ENCODE measurements at regions not wholly inside any gene's neighbourhood (a gene's known extent, or its start where the extent isn't known, plus 50 kb on each side); places are given as distances from the start of the nearest gene placed in this dataset.

DNA sequence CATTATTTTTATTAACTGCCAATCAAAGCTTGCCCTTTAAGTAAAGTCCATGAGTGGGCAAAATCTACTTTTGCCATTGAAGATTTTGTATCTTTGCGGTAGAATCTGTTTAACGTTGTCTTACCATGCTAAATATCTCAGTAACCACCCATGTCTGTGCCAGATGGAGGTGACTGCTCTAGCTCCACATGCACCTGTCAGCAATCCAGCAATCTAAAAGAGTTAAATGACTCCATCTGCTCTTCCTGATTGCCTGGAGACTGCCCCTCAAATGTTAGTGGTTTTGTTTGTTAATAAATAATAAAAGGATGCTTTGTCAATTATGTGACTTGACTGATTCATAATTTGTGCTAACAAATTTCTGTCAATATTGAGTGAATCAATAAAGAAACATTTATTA is 141.7 kb downstream of the RBM43 start:
- TF ChIP-seq POLR2A (IDR thresholded peaks at IDR 0.05; ENCODE audit: extremely low read depth, insufficient read length) (no peak), MYC (IDR thresholded peaks at IDR 0.05; ENCODE audit: low read depth, low read length) (no peak)
- TF ChIP-seq, protein P1, sequence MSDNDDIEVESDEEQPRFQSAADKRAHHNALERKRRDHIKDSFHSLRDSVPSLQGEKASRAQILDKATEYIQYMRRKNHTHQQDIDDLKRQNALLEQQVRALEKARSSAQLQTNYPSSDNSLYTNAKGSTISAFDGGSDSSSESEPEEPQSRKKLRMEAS (IDR thresholded peaks at IDR 0.05; ENCODE audit: low read depth, low read length): no peak
- TF ChIP-seq, protein P2, sequence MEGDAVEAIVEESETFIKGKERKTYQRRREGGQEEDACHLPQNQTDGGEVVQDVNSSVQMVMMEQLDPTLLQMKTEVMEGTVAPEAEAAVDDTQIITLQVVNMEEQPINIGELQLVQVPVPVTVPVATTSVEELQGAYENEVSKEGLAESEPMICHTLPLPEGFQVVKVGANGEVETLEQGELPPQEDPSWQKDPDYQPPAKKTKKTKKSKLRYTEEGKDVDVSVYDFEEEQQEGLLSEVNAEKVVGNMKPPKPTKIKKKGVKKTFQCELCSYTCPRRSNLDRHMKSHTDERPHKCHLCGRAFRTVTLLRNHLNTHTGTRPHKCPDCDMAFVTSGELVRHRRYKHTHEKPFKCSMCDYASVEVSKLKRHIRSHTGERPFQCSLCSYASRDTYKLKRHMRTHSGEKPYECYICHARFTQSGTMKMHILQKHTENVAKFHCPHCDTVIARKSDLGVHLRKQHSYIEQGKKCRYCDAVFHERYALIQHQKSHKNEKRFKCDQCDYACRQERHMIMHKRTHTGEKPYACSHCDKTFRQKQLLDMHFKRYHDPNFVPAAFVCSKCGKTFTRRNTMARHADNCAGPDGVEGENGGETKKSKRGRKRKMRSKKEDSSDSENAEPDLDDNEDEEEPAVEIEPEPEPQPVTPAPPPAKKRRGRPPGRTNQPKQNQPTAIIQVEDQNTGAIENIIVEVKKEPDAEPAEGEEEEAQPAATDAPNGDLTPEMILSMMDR (IDR thresholded peaks at IDR 0.05; ENCODE audit: low read depth, low read length): no peak
- no peak for DNase-seq (ENCODE audit: low read depth)
- no peak overlapping the region for H3K4me3 ChIP-seq (ENCODE audit: low read depth, low read length)

DNA sequence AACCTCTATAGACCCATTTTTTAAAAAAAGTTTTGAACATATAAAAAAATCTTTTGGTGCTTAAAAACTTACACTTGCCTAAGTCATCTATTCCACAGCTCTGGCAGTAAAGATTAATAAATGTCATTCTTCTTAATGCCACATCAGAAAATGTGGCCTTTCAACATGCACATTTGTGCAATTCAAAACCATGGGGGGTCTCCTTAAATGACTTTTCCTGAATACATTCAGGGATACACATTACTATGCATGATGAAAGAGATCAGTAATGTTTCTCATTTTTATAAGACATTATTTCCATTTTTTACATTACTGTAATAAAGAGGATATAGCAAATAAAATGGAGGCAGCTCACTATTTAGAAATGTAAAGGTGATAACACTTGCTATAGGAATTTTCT is 142.3 kb downstream of the RBM43 start:
- TF ChIP-seq MYC (IDR thresholded peaks at IDR 0.05; ENCODE audit: low read depth, low read length) (no peak), POLR2A (IDR thresholded peaks at IDR 0.05; ENCODE audit: extremely low read depth, insufficient read length) (no peak)
- TF ChIP-seq, protein P1 (IDR thresholded peaks at IDR 0.05; ENCODE audit: low read depth, low read length): no peak
- TF ChIP-seq, protein P2 (IDR thresholded peaks at IDR 0.05; ENCODE audit: low read depth, low read length): no peak
- no peak for DNase-seq (ENCODE audit: low read depth)
- no peak overlapping the region for H3K4me3 ChIP-seq (ENCODE audit: low read depth, low read length)

DNA sequence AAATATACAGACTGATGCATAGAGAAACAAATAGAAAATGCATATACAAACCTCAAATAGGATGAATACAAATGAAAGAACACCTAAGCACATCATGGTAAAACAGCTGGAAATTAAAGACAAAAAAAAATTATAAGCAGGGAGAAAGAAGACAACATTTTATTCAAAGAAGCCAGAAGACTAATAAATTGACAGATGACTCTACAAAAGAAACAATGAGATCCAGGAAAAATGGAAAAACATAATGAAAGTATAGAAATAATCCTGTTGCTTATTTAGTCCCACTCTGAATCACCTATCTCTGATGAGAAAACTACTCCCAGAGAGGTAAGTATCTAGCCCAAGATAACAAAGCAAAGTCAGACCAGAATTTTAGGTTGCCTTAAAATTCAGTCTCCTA is 143.4 kb downstream of the RBM43 start:
- DNase-seq (ENCODE audit: low read depth): no peak
- TF ChIP-seq, protein P2 (IDR thresholded peaks at IDR 0.05; ENCODE audit: low read depth, low read length): no peak
- TF ChIP-seq POLR2A (IDR thresholded peaks at IDR 0.05; ENCODE audit: extremely low read depth, insufficient read length) (no peak), MYC (IDR thresholded peaks at IDR 0.05; ENCODE audit: low read depth, low read length) (no peak)
- TF ChIP-seq, protein P1 (IDR thresholded peaks at IDR 0.05; ENCODE audit: low read depth, low read length): no peak
- H3K4me3 ChIP-seq (ENCODE audit: low read depth, low read length): no peak overlapping the region

DNA sequence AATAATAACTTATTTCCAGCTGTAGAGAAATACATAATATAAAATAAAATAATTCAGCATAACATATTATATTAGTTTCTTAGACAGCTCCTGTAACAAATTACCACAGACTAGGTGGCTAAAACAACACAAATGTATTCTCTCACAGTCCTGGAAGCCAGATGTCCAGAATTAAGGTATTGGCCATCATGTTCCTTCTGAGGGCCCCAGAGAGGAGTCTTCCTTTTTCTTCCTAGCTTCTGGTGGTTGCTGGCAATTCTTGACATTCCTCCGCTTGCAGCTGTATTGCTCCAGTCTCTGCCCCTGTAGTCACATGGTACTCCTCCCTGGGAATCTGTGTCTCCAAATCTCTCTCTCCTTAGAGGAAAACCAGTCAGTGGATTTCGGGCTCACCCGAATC is 146.8 kb downstream of the RBM43 start:
- no peak for DNase-seq (ENCODE audit: low read depth)
- TF ChIP-seq, protein P1 (IDR thresholded peaks at IDR 0.05; ENCODE audit: low read depth, low read length): no peak
- TF ChIP-seq, protein P2 (IDR thresholded peaks at IDR 0.05; ENCODE audit: low read depth, low read length): no peak
- no peak for TF ChIP-seq POLR2A (IDR thresholded peaks at IDR 0.05; ENCODE audit: extremely low read depth, insufficient read length)
- TF ChIP-seq MYC (IDR thresholded peaks at IDR 0.05; ENCODE audit: low read depth, low read length): no peak
- no peak overlapping the region for H3K4me3 ChIP-seq (ENCODE audit: low read depth, low read length)

DNA sequence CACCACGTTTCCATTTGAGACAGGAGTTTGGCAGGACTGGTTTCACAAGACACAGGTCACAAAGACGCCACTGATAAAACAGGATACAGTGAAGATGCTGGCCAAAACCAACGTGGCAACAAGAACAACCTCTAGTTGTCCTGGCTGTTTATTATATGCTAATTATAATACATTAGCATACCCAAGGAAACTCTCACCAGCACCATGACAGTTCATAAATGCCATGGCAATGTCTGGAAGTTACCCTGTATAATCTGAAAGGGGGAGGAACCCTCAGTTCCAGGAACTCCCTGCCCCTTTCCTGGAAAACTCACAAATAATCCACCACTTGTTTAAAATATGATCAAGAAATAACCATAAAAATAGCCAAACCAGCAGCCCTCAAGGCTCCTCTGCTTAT is 148.3 kb downstream of the RBM43 start:
- TF ChIP-seq, protein P1 (IDR thresholded peaks at IDR 0.05; ENCODE audit: low read depth, low read length): no peak
- TF ChIP-seq, protein P2 (IDR thresholded peaks at IDR 0.05; ENCODE audit: low read depth, low read length): no peak
- TF ChIP-seq MYC (IDR thresholded peaks at IDR 0.05; ENCODE audit: low read depth, low read length): no peak
- no peak for TF ChIP-seq POLR2A (IDR thresholded peaks at IDR 0.05; ENCODE audit: extremely low read depth, insufficient read length)
- H3K4me3 ChIP-seq (ENCODE audit: low read depth, low read length): no peak overlapping the region
- no peak for DNase-seq (ENCODE audit: low read depth)

Measured in NB4 (cell line).